ENCODE measurements at regions not wholly inside any gene's neighbourhood (a gene's known extent, or its start where the extent isn't known, plus 50 kb on each side); places are given as distances from the start of the nearest gene placed in this dataset.
"Not testable (repeated sequence)": the region's sequence is repeated elsewhere in the genome, so short reads cannot be mapped to it uniquely, and the experiment has no call there.

DNA sequence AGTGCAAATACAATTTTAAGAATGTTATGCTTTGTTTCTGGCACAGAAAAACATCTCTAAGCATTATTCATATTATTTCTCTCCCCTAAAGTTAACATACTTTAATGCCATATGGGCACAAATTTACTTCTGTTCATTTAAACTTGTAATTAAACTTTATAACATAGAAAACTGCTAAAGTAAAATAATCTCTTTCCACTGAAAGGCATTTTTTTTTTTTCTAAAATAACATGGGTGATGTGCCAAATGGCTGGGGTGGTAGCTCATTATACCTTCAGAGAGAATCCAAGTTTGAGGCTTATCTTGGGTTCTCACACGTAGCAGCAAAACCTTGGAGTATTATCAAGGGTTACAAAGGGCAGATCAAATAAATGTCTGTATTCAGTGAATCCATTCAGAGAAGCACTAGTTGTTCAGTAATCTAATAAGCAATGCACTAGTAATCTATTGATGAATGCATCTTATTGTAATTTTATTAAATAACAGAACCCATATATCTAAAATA, 257.6 kb upstream of the POU5F2 start:
- DNase-seq, result peak; percentile 3 to 29
- no peak for TF ChIP-seq POLR2A (IDR thresholded peaks at IDR 0.05; ENCODE audit: low read length)
- TF ChIP-seq GATA1 (IDR thresholded peaks at IDR 0.05; ENCODE audit: low read depth, low read length), result no peak

DNA sequence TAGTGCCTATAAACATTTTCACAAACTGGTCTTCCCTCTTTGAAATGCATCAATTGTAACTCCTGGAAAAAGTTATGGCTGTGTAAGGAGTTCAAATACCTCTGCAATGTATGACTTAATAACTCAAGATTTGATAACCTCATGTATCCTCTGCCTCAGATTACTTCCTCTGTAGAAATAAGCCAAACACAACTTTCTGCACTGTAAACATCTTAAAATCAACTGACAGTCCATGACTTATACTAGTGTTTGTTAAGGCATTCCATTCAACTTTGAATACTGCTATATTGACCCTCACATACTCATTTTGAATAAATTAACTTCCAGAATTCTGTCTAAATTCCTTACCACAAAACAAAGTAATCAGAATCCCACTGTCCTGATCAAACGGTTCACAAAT, 256.2 kb upstream of the POU5F2 start:
- TF ChIP-seq POLR2A (IDR thresholded peaks at IDR 0.05; ENCODE audit: low read length) (no peak), GATA1 (IDR thresholded peaks at IDR 0.05; ENCODE audit: low read depth, low read length) (no peak)
- no peak for DNase-seq

DNA sequence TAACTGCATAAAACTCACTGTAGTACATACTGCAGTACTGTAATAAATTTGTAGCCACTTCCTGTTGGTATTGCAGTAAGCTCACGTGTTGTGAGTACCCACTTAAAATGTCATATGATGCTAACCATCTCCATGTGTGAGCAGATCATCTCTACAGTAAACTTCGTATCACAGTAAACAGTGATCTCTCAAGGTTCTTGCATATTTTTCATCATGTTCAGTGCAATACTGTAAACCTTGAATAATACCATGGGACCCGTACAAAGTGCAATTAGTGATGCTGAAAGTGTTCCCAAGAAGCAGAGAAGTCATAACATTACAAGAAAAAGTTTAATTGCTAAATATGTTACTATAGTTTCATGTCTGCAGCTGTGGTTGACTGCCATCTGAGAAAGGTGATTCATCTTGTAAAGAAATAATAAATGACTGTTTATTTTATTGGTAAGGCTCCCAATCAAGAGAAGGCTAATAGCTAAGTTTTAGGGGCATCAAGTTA, 253.8 kb upstream of the POU5F2 start:
- DNase-seq, result no peak

DNA sequence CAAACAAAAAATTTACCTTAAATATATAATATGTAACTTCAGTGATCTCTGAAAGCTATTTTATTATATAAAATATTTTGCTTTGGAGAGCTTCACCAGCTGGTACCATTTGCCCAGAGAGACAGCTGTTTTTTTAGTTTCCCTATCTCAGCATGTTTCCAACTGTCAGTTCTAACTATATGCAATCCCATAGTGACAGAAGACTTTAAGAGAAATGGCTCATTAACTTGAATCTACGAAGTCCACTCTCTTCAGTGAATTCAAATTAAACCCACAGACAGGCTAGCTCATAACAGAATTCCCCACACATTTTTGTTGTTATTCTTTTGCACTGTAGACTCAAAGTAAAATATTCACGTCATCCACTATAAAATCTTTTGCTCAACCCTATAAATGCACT, 251.8 kb upstream of the POU5F2 start:
- no peak for DNase-seq
- TF ChIP-seq POLR2A (IDR thresholded peaks at IDR 0.05; ENCODE audit: low read length) (no peak), GATA1 (IDR thresholded peaks at IDR 0.05; ENCODE audit: low read depth, low read length) (no peak)

More for the DNA sequence above, 253.8 kb upstream of the POU5F2 start:
- TF ChIP-seq GATA1 (IDR thresholded peaks at IDR 0.05; ENCODE audit: low read depth, low read length), result no peak
- no peak for TF ChIP-seq POLR2A (IDR thresholded peaks at IDR 0.05; ENCODE audit: low read length)

DNA sequence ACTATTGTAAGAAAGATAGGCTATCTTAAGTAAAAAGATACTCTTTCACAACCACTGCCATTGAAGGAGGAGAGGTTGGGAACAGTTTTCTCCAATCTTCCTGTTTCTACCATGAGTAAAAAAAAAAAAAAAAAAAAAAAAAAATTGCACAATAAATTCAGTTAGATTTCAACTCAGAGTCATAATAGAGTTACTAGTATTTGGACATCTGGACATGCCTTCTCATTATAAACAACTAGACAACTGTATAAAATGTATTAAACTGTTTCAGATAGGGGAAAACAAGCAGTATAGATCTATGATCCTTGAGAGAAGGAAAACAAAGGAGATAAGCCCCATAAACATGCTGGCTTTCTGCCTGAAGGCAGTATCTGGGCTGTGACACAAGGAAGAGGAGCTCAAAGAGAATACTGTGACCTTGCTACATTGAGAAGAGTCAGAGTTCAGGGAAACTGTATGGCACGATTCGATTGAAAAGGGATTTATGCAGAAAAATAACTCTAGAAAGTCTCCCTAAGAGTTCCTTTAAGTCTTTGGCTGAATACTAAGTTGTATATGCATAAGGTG, 249.2 kb upstream of the POU5F2 start:
- peak in 1 of 2 experiments; percentile 33 for DNase-seq
- TF ChIP-seq POLR2A (IDR thresholded peaks at IDR 0.05; ENCODE audit: low read length) (no peak), GATA1 (IDR thresholded peaks at IDR 0.05; ENCODE audit: low read depth, low read length) (no peak)

DNA sequence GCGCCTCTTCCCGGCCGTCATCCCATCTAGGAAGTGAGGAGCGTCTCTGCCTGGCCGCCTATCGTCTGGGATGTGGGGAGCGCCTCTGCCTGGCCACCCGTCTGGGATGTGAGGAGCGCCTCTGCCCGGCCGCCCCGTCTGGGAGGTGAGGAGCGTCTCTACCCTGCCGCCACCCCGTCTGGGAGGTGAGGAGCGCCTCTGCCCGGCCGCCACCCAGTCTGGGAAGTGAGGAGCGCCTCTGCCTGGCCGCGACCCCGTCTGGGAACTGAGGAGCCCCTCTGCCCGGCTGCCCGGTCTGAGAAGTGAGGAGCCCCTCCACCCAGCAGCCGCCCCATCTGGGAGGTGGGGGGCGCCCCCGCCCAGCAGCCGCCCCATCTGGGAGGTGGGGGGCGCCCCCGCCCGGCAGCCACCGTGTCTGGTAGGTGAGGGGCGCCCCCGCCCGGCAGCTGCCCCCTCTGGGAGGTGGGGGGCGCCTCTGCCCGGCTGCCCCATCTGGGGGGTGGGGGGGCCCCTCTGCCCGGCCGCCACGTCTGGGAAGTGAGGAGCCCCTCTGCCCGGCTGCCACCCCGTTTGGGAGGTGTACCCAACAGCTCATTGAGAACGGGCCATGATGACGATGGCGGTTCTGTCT, 244.7 kb upstream of the POU5F2 start:
- not testable (repeated sequence) for DNase-seq

DNA sequence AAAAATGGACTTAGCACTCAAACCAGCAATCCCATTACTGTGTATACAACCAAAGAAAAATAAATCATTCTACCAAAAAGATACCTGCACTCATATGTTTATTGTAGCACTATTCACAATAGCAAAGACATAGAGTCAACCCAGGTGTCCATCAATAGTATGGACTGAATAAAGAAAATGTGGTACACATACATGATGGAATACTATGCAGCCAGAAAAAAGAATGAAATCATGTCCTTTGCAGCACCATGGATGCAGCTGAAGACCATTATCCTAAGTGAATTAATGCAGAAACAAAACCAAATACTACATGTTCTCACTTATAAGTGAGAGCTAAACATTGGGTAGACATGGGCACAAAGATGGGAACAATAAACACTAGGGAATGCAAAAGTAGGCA, 236.8 kb upstream of the POU5F2 start:
- no peak for TF ChIP-seq POLR2A (IDR thresholded peaks at IDR 0.05; ENCODE audit: low read length)
- DNase-seq, result no peak

DNA sequence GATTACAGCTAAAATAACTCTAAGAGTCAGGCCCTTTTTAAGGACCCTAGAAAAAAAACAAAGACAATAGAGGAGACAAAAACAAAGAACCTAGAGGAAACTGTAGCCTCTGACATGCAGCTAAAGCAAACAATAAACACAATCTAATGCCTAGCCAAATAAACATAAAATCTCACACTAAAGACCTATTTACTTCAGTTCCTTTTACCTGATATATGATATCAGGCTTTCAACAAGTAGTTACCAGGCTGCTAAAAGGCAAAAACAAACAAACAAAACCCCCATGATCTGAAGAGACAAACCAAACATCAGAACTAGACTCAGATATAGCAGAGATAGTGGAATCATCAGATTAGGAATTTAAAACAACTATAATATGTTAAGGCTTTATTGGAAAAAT, 226.5 kb upstream of the POU5F2 start:
- TF ChIP-seq POLR2A (IDR thresholded peaks at IDR 0.05; ENCODE audit: low read length), result no peak
- no peak for TF ChIP-seq GATA1 (IDR thresholded peaks at IDR 0.05; ENCODE audit: low read depth, low read length)
- no peak for DNase-seq

DNA sequence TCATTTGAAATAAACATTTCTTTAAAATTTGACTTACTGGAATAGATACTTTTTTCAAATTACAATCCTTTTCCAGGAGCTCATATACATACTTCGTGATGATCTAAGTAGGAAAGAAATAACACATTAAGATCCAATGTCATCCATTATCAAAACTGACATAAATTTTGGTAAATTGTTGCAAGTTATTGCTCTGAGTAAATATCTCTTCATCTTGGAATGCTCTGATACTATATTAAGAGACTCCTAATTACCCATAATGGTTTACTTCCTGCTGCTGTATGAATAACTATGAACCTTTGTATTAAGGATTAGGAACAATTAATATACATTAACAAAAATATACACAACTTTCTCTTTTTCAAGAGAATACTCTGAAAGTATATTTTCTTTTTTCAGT, 223.0 kb upstream of the POU5F2 start:
- TF ChIP-seq GATA1 (IDR thresholded peaks at IDR 0.05; ENCODE audit: low read depth, low read length), result no peak
- no peak for TF ChIP-seq POLR2A (IDR thresholded peaks at IDR 0.05; ENCODE audit: low read length)
- DNase-seq, result no peak

DNA sequence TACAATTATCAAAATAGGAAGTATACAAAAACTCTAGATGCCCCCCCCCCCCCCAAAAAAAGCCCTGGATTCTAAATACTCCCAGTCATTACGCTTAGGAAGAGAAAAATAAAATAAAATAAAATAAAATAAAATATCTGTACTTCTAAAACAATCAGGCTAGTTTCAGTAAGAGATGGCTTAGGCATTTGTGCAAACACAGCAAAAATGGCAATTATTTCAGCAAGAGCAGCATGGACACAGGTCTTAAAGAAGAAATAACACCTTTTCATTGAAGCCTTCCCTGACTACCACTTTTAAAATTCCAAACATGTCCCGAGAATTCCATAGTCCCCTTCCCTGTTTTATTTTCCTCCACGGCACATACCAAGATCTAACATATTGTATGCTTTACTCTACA, 218.6 kb upstream of the POU5F2 start:
- no peak for TF ChIP-seq GATA1 (IDR thresholded peaks at IDR 0.05; ENCODE audit: low read depth, low read length)
- TF ChIP-seq POLR2A (IDR thresholded peaks at IDR 0.05; ENCODE audit: low read length), result no peak
- DNase-seq, result no peak

DNA sequence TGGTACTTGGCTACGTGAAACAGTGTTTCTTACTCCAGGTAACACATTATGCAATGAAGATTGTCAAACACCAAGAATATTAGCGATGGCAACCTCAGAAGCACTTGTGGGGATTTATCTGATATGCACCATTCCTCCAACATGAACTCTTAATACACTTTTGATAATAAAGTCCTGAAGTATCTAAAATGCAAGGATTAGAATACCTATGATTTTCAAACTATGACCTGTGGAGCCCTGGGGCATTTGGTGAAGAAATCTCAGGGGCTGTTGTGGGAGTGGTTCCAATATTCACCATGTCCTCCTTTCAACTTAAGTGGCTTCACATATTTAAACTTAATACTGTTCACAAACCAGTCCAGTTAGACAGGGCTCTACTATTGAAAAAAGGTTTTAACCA, 214.6 kb upstream of the POU5F2 start:
- TF ChIP-seq POLR2A (IDR thresholded peaks at IDR 0.05; ENCODE audit: low read length), result no peak
- TF ChIP-seq GATA1 (IDR thresholded peaks at IDR 0.05; ENCODE audit: low read depth, low read length), result no peak
- no peak for DNase-seq

DNA sequence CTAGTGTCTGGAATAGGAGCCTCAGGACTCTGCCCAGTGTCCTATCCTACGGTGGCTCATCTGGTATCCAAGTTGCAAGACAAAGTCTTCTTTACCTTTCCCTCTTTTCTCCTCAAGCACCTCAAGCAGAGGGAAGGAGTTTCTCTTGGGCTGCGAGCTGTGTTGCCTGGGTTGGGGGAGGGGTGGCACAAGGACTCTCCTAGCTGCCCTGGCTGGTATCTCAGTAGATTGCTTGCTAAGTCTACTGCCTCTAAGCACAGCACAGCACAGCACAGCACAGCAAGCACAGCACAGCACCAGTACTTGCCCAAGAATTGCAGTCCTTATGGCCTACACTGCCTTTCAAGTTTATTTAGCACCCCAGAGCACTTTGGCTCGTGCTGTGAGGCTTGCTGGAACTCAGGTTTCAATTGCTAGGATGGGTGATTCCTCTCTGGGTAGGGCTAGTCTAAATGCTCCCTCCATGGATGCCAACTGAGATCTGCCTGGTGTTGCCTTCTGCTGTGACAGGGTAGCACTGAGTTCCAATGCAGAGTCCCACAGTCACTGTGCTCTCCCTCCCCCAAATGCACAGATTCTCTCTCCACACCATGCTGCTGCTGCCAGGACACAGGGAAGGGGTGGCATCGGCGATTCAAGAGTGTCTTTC, 213.1 kb upstream of the POU5F2 start:
- no peak for DNase-seq
- TF ChIP-seq POLR2A (IDR thresholded peaks at IDR 0.05; ENCODE audit: low read length) (no peak), GATA1 (IDR thresholded peaks at IDR 0.05; ENCODE audit: low read depth, low read length) (no peak)

DNA sequence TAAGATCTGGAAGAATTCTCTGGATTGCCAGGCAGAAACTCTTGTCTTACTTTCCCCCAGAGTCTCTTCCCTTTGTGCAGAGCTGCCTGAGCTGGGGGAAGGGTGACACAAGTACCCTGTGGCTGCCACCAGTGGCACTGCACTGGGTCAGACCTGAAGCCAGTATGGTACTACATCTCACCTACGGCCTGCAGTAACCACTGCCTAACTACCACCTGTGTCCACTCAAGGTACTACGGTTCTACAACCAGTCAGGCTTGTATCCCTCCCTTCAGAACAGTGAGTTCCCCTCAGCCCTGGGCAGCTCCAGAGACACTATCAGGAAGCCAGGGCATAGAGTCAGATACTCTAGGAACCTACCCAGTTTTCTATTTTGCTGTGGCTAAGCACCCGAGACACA, 212.0 kb upstream of the POU5F2 start:
- TF ChIP-seq POLR2A (IDR thresholded peaks at IDR 0.05; ENCODE audit: low read length) (no peak), GATA1 (IDR thresholded peaks at IDR 0.05; ENCODE audit: low read depth, low read length) (no peak)
- DNase-seq, result no peak

DNA sequence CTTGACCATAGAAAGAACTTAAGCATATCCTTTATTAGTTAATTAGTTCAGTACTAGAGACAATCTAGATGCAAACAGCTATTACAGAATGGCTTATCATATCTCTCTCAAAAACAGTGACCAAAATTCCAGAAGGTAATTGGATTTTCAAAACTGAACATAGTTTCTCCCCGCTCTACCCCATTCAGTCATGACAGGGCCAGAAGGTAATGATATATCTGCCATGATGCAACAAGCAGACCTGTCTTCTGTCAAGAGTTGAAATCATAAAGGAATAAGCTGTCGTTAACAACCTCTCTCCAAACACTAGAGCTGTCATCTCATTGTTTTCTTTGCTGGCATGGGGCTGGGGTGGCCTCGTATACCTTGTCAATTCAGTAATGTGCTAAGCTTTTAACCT, 200.5 kb upstream of the POU5F2 start:
- TF ChIP-seq POLR2A (IDR thresholded peaks at IDR 0.05; ENCODE audit: low read length) (no peak), GATA1 (IDR thresholded peaks at IDR 0.05; ENCODE audit: low read depth, low read length) (no peak)

DNA sequence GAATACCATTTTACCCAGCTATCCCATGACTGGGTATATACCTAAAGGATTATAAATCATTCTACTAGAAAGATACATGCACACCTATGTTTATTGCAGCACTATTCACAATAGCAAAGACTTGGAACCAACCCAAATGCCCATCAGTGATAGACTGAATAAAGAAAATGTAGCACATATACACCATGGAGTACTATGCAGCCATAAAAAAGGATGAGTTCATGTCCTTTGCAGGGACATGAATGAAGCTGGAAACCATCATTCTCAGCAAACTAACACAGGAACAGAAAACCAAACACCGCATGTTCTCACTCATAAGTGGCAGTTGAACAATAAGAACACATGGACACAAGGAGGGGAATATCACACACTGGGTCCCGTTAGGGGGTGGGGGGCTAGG, 191.9 kb upstream of the POU5F2 start:
- not testable (repeated sequence) for DNase-seq

More for the DNA sequence above, 200.5 kb upstream of the POU5F2 start:
- no peak for DNase-seq
